HL-60 (cell line): ENCODE measurements at regions not wholly inside any gene's neighbourhood (a gene's known extent, or its start where the extent isn't known, plus 50 kb on each side); places are given as distances from the start of the nearest gene placed in this dataset.

Experiments
- DNase-seq, 2 experiments: peaks; one replicate each; pipeline ENCODE4 v3.0.0-alpha.2; 2010 to 2020; ENCODE audit warnings: low read depth in 1 of 2, low spot score in 1 of 2
- H3K27ac ChIP-seq: fragments of 250-450 bp; sonication (Bioruptor Pico); replicated peaks from 2 replicates; pipeline ENCODE4 v1.5.1; 2020; ENCODE audit warnings: mild to moderate bottlenecking, moderate library complexity
- H3K27me3 ChIP-seq: fragments of 250-450 bp; sonication (Bioruptor Pico); 2 replicates; pipeline ENCODE4 v1.5.1; 2021; ENCODE audit warnings: mild to moderate bottlenecking, moderate library complexity; ENCODE audit not compliant: insufficient read depth, poor library complexity, severe bottlenecking
- H3K4me3 ChIP-seq: replicated peaks from 2 replicates; pipeline ENCODE4 v1.5.1; 2011; ENCODE audit warnings: mild to moderate bottlenecking, control low read depth, low read length; ENCODE audit not compliant: insufficient read depth
- CTCF ChIP-seq: IDR thresholded peaks from one replicate; pipeline ENCODE4 v1.5.1; 2011; ENCODE audit warnings: low read length, control low read depth, inconsistent platforms; ENCODE audit not compliant: insufficient read depth
- GABPA ChIP-seq: IDR thresholded peaks from 2 replicates; pipeline ENCODE4 v1.6.1; 2012; ENCODE audit warnings: low read depth
- POLR2AphosphoS5 ChIP-seq: IDR thresholded peaks from 2 replicates; pipeline ENCODE4 v1.6.1; 2012; ENCODE audit warnings: low read depth
- REST ChIP-seq: IDR thresholded peaks from 2 replicates; pipeline ENCODE4 v1.6.1; 2012; ENCODE audit warnings: low read depth; ENCODE audit not compliant: insufficient replicate concordance
- SPI1 ChIP-seq: IDR thresholded peaks from 2 replicates; pipeline ENCODE4 v1.6.1; 2012; ENCODE audit warnings: low read depth, mild to moderate bottlenecking, borderline replicate concordance

- TF ChIP-seq GABPA, result no peak
- no peak for DNase-seq
- Histone ChIP-seq H3K27ac (no peak overlapping the region), H3K4me3 (no peak overlapping the region), H3K27me3 (no peaks in the 10 kb centered on the region)
Measured at GRCh38 chr4:143099693-143100092, 85.0 kb upstream of the USP38 start.

- TF ChIP-seq GABPA (no peak), SPI1 (no peak), POLR2AphosphoS5 (no peak), CTCF (no peak), REST (no peak)
- no peak overlapping the region for H3K27ac ChIP-seq
- DNase-seq, result no peak
- no peaks in the 10 kb centered on the region for H3K27me3 ChIP-seq
- no peak overlapping the region for H3K4me3 ChIP-seq
Measured at GRCh38 chr4:143109376-143109775, 75.3 kb upstream of the USP38 start.

GRCh38 chr4:143118663-143119062 lies 66.1 kb upstream of the USP38 start:
- TF ChIP-seq CTCF (no peak), GABPA (no peak), REST (no peak), POLR2AphosphoS5 (no peak), SPI1 (no peak)
- H3K4me3 ChIP-seq, result no peak overlapping the region
- no peak for DNase-seq
- H3K27me3 ChIP-seq, result no peaks in the 10 kb centered on the region
- H3K27ac ChIP-seq, result no peak overlapping the region

GRCh38 chr4:143127621-143128020 lies 57.1 kb upstream of the USP38 start:
- Histone ChIP-seq H3K4me3 (no peak overlapping the region), H3K27me3 (no peaks in the 10 kb centered on the region), H3K27ac (no peak overlapping the region)
- TF ChIP-seq REST (no peak), POLR2AphosphoS5 (no peak), GABPA (no peak)
- no peak for DNase-seq
